PFSK-1 (cell line): ENCODE measurements at regions not wholly inside any gene's neighbourhood (a gene's known extent, or its start where the extent isn't known, plus 50 kb on each side); places are given as distances from the start of the nearest gene placed in this dataset.

Experiments used
- FOXP2 ChIP-seq: optimal IDR thresholded peaks from 2 replicates; pipeline ENCODE3; 2011; ENCODE audit warnings: borderline replicate concordance, control low read depth, inconsistent platforms; ENCODE audit not compliant: insufficient read depth; ENCODE audit errors: extremely low read length, extremely low read depth
- POLR2AphosphoS5 ChIP-seq: IDR thresholded peaks from 2 replicates; pipeline ENCODE4 v1.6.1; 2012; ENCODE audit warnings: low read depth, mild to moderate bottlenecking, control low read depth, low read length, moderate library complexity
- SIN3A ChIP-seq: IDR thresholded peaks from 2 replicates; pipeline ENCODE4 v1.6.1; 2012; ENCODE audit warnings: mild to moderate bottlenecking, low read length, moderate library complexity, borderline replicate concordance; ENCODE audit not compliant: insufficient read depth
- TAF1 ChIP-seq: IDR thresholded peaks from 2 replicates; pipeline ENCODE4 v1.6.1; 2012; ENCODE audit warnings: low read length, control low read depth, borderline replicate concordance; ENCODE audit not compliant: insufficient read depth
- TF ChIP-seq, protein P1 (sequence below), 2 experiments: IDR thresholded peaks; 2 replicates each; pipeline versions ENCODE4 v1.6.1 to v1.8.0; 2011 to 2012; ENCODE audit warnings: low read depth in 2 of 2, low read length in 2 of 2, control low read depth in 1 of 2, inconsistent platforms in 1 of 2, mild to moderate bottlenecking in 1 of 2, moderate library complexity in 1 of 2; ENCODE audit not compliant: insufficient read depth in 1 of 2

DNA sequence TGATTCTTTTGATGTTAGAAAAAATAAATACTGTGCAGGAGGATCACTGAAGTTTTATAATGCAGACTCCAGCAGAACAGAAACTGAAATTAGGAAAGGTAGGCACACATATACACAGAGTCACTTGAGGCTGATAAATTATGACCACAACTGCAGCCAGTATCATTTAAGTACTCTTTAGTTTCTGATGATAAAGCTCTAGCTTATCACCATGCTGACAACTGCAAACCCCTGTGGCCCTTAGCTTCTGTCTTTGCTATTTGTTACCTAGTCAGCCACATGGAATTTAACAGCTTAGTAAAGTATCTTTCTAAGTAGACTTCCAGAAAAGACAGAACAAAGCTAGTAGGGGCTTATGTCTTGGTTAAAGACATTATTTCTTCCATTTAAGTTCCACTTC is 734.8 kb upstream of the CDH6 start:
- TF ChIP-seq, protein P1, sequence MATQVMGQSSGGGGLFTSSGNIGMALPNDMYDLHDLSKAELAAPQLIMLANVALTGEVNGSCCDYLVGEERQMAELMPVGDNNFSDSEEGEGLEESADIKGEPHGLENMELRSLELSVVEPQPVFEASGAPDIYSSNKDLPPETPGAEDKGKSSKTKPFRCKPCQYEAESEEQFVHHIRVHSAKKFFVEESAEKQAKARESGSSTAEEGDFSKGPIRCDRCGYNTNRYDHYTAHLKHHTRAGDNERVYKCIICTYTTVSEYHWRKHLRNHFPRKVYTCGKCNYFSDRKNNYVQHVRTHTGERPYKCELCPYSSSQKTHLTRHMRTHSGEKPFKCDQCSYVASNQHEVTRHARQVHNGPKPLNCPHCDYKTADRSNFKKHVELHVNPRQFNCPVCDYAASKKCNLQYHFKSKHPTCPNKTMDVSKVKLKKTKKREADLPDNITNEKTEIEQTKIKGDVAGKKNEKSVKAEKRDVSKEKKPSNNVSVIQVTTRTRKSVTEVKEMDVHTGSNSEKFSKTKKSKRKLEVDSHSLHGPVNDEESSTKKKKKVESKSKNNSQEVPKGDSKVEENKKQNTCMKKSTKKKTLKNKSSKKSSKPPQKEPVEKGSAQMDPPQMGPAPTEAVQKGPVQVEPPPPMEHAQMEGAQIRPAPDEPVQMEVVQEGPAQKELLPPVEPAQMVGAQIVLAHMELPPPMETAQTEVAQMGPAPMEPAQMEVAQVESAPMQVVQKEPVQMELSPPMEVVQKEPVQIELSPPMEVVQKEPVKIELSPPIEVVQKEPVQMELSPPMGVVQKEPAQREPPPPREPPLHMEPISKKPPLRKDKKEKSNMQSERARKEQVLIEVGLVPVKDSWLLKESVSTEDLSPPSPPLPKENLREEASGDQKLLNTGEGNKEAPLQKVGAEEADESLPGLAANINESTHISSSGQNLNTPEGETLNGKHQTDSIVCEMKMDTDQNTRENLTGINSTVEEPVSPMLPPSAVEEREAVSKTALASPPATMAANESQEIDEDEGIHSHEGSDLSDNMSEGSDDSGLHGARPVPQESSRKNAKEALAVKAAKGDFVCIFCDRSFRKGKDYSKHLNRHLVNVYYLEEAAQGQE (IDR thresholded peaks at IDR 0.05; ENCODE audit: insufficient read depth in 1 of 2, low read depth in 2 of 2, low read length in 2 of 2), result no peak
- TF ChIP-seq TAF1 (no peak), FOXP2 (no peak), SIN3A (no peak), POLR2AphosphoS5 (no peak)

DNA sequence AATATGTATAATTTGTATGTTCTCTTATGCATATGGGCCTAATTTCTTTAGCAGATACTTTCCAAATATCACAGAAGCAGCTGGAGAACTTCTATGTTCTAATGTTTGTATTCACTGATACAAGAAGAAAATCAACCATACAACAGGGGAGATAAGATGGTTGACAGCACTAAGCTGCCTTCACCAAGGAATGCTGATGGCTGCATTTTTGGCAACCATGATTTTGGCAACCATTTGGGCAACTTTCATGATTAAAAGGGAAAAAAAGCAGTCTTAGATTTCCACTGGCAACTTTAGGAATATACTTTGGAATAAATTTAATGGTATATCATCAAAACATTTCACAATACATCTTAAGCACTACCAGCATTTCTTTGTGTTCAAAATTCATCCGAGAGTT is 740.3 kb upstream of the CDH6 start:
- TF ChIP-seq POLR2AphosphoS5, result no peak
- TF ChIP-seq, protein P1 (IDR thresholded peaks at IDR 0.05; ENCODE audit: insufficient read depth in 1 of 2, low read depth in 2 of 2, low read length in 2 of 2), result no peak
- TF ChIP-seq TAF1, result no peak
- TF ChIP-seq FOXP2, result no peak
- TF ChIP-seq SIN3A, result no peak

DNA sequence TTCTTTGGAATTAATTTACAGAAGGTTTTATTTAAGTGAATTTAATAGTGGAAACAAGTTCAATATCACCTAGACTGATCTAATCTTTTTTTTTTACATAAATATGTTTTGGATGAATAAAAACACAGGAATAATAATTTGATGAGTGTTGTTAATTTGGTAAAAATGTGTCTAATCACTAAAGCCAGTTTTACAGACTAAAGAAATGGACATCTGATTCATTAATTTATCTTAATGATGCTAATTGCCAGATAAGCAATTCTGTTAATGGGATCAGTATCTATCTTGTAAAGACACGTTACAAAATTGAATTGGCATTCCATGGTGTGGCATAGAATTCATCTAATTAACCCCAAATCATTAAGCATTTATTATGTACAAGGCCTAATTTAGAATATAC is 743.3 kb upstream of the CDH6 start:
- TF ChIP-seq, protein P1 (IDR thresholded peaks at IDR 0.05; ENCODE audit: insufficient read depth in 1 of 2, low read depth in 2 of 2, low read length in 2 of 2), result no peak
- TF ChIP-seq SIN3A (no peak), POLR2AphosphoS5 (no peak), FOXP2 (no peak), TAF1 (no peak)

DNA sequence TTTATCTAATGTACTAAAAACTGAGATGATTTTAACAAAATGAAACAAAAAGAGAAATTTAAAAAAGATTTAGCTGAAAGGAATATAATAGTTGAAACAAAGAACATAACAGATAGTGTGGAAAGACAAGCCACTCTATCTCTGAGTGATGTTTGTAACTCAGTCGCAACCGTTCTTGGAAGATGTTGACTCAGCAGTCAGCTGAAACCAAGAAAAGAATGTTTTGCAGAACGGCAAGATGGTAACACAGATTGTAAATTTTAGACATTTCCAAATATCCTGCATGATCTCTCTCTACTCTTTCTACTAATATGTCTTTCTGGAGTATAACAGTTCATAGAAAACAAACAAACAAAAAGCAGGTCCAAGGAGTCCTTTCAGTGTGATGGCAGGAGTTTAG is 746.1 kb upstream of the CDH6 start:
- TF ChIP-seq TAF1, result no peak
- no peak for TF ChIP-seq FOXP2
- TF ChIP-seq POLR2AphosphoS5, result no peak
- TF ChIP-seq SIN3A, result no peak
- TF ChIP-seq, protein P1 (IDR thresholded peaks at IDR 0.05; ENCODE audit: insufficient read depth in 1 of 2, low read depth in 2 of 2, low read length in 2 of 2), result no peak

DNA sequence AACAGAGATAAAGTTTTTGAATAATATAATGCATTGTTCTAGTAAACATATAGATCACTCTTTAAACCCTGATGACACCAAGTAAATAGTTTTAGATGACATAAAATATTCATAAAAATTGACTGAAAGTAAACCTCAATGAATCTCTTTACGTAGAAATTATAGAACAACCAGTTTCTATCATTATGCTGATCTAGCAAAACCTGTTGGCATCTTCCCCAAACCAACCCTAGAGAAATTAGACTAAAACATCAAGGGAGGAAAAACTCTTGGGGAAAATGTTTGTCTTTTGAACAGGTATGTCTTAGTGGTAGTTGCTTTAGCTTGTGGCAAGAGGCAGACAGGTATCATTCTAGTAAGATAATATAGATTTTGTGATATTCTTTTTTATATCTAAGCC is 747.0 kb upstream of the CDH6 start:
- TF ChIP-seq FOXP2 (no peak), TAF1 (no peak), POLR2AphosphoS5 (no peak), SIN3A (no peak)
- TF ChIP-seq, protein P1 (IDR thresholded peaks at IDR 0.05; ENCODE audit: insufficient read depth in 1 of 2, low read depth in 2 of 2, low read length in 2 of 2), result no peak
